Activated CD4-positive, alpha-beta T cell treated with anti-CD3 and anti-CD28 coated beads, Interleukin-2, amount 10 ng/mL, durations not matched to agents 7 days and 5 days (primary cell): ENCODE measurements at regions not wholly inside any gene's neighbourhood (a gene's known extent, or its start where the extent isn't known, plus 50 kb on each side); places are given as distances from the start of the nearest gene placed in this dataset.

Experiments
- CTCF ChIA-PET: fragments of 350-600 bp; sonication (Branson Sonifier 250); formaldehyde crosslinking; loops from one replicate; lab custom pipeline; 2021; ENCODE audit warnings: antibody characterized with exemption; lab: Charles Lee
- POLR2A ChIA-PET: fragments of 350-600 bp; sonication (Branson Sonifier 250); formaldehyde crosslinking; loops from one replicate; lab custom pipeline; 2021; ENCODE audit warnings: antibody characterized with exemption; lab: Charles Lee
- DNase-seq: peaks from one replicate; pipeline ENCODE4 v3.0.0-alpha.2; 2020
- H3K27ac Mint-ChIP-seq: one replicate; pipeline ENCODE4 v1.8.0; 2021; ENCODE audit warnings: mild to moderate bottlenecking, moderate library complexity, mixed read lengths
- H3K27me3 Mint-ChIP-seq: one replicate; pipeline ENCODE4 v1.8.0; 2021; ENCODE audit warnings: mixed read lengths
- H3K36me3 Mint-ChIP-seq: one replicate; pipeline ENCODE4 v1.8.0; 2021; ENCODE audit warnings: low read depth, mixed read lengths
- H3K4me1 Mint-ChIP-seq: one replicate; pipeline ENCODE4 v1.8.0; 2021; ENCODE audit warnings: mixed read lengths
- H3K4me3 Mint-ChIP-seq: one replicate; pipeline ENCODE4 v1.8.0; 2021; ENCODE audit warnings: mild to moderate bottlenecking, moderate library complexity, mixed read lengths
- H3K9me3 Mint-ChIP-seq: one replicate; pipeline ENCODE4 v1.8.0; 2021; ENCODE audit warnings: mixed read lengths

DNA sequence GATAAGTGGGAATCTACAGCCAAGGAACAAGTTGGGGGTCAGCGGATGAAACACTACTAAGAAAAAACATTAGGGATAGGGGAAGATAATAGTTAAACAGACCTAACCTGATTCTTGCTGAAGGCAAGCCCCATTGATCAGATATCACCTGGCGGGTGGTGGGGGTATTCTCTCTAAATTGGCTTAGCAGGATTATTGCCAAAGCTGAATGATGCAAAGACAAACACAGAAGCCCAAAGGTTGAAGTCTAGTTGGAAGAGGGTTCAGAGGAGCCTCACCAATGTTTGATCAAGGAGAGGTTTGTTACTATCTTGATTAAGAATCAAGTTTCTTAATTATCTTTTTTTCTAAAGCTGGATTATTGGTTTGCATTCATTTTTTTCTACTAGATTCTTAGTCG is 371.9 kb upstream of the CNTN4 start:
- H3K9me3 Mint-ChIP-seq, result peaks cover 12% of the 10 kb centered on the region
- ChIA-PET POLR2A (no interaction called here), CTCF (no interaction called here)
- no peaks in the 10 kb centered on the region for H3K4me1 Mint-ChIP-seq
- H3K27ac Mint-ChIP-seq, result no peak overlapping the region
- no peaks in the 10 kb centered on the region for H3K27me3 Mint-ChIP-seq
- no peaks in the 10 kb centered on the region for H3K36me3 Mint-ChIP-seq
- no peak overlapping the region for H3K4me3 Mint-ChIP-seq
- no peak for DNase-seq

DNA sequence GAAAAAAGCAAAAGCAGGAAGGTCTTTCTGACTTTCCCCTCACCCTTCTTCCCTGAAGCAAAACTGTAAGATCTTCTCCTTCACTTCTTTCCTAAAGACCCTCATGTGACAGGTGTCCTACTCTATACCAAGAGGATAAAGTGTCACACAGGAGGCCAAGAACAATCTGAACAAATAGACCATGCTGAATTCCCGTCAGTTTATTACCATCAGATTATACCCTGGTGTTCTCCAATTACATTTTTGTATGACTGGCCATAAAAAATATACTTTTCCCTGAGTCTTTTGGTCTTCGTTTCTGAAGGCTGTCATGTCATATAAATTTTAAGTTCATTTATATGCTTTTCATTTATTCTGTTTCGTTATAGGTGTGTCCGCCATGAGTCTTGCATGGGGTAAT is 371.4 kb upstream of the CNTN4 start:
- POLR2A ChIA-PET, result no interaction called here
- H3K4me1 Mint-ChIP-seq, result no peaks in the 10 kb centered on the region

DNA sequence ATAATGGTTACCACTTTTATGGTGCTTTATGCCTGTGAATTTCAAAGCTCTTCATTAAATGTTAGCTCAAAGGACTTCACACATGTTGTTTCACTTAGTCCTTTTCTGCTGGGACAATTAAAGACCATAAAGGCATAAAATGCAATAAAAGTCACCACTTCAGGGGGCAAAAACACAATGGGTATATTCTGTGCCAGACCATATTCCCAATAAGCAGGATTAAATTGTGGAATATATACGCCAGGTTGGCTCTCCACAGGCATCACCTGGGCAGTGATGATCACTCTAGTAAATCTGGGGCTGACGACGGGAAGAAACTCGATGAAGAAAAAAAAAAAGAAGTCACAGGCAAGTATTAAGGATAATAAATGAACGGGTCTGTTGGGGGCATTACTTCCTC is 370.2 kb upstream of the CNTN4 start:
- Mint-ChIP-seq H3K4me3 (no peak overlapping the region), H3K27me3 (no peaks in the 10 kb centered on the region), H3K36me3 (no peaks in the 10 kb centered on the region), H3K4me1 (no peaks in the 10 kb centered on the region), H3K9me3 (peaks cover 11% of the 10 kb centered on the region), H3K27ac (no peak overlapping the region)
- ChIA-PET CTCF (no interaction called here), POLR2A (no interaction called here)
- no peak for DNase-seq

More for the DNA sequence above, 371.4 kb upstream of the CNTN4 start:
- Mint-ChIP-seq H3K4me3 (no peak overlapping the region), H3K9me3 (peaks cover 8% of the 10 kb centered on the region), H3K27me3 (no peaks in the 10 kb centered on the region), H3K27ac (no peak overlapping the region), H3K36me3 (no peaks in the 10 kb centered on the region)
- DNase-seq, result no peak
- CTCF ChIA-PET, result no interaction called here

DNA sequence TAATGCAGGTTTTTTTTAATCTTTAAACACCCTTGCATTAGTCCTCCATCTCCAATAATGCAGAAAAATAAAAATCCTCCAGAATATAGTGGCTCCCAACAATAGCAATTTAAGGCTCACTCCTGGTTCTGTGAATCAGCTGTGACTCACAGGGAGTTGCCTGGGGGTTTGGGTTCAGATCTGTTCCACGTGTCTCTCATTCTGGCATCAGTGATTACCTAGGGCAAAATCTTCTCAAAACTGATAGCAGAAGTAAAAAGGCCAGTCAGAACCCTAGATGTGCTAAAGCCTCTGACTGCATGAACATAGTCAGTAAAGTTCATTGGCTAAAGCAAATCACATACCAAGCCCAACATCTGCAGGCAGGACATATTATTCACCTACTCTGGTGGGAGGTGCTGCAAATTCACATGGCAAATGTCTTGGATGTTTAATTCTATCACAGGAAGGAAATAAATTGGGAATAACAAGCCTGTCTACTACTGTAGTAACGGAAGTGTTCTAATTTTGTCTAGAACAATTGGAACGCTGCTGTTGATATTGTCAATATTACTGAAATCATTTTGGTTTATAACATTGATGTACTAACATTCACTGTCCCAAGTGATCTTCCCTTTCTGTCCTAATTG is 364.1 kb upstream of the CNTN4 start:
- ChIA-PET POLR2A (no interaction called here), CTCF (no interaction called here)
- H3K27ac Mint-ChIP-seq, result no peak overlapping the region
- DNase-seq, result no peak
- no peak overlapping the region for H3K4me3 Mint-ChIP-seq
- peaks cover 18% of the 10 kb centered on the region for H3K9me3 Mint-ChIP-seq
- H3K27me3 Mint-ChIP-seq, result no peaks in the 10 kb centered on the region
- no peaks in the 10 kb centered on the region for H3K36me3 Mint-ChIP-seq
- no peaks in the 10 kb centered on the region for H3K4me1 Mint-ChIP-seq

DNA sequence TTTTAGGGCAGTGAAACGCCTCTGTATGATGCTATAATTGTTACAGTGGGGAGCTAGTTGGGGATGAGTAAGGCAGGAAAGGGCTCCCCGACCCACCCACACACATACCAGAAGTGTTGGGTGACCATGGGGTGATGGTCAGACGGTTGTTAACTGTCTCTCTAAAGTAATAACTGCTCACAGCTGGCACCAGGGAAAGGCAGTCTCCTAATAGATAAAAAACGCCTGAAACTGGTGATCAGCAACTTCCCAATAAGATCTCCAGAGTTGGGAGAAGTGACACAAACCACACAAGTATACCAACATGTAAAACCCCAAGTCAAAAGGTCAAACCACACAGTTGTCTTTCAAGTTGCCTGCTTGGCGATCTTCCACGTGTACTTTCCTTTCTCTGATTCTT is 346.5 kb upstream of the CNTN4 start:
- H3K9me3 Mint-ChIP-seq, result peaks cover 11% of the 10 kb centered on the region
- H3K27ac Mint-ChIP-seq, result no peak overlapping the region
- no peaks in the 10 kb centered on the region for H3K4me1 Mint-ChIP-seq
- no peaks in the 10 kb centered on the region for H3K36me3 Mint-ChIP-seq
- H3K4me3 Mint-ChIP-seq, result no peak overlapping the region
- ChIA-PET POLR2A (no interaction called here), CTCF (no interaction called here)
- H3K27me3 Mint-ChIP-seq, result no peaks in the 10 kb centered on the region
- no peak for DNase-seq

- no peak for DNase-seq
- Mint-ChIP-seq H3K4me1 (no peaks in the 10 kb centered on the region), H3K27me3 (no peaks in the 10 kb centered on the region), H3K27ac (no peak overlapping the region), H3K9me3 (peaks cover 4% of the 10 kb centered on the region), H3K36me3 (no peaks in the 10 kb centered on the region), H3K4me3 (no peak overlapping the region)
- POLR2A ChIA-PET, result no interaction called here
- CTCF ChIA-PET, result no interaction called here
Measured at GRCh38 chr3:1766384-1766783, 332.3 kb upstream of the CNTN4 start.

GRCh38 chr3:1773679-1774078 is 325.0 kb upstream of the CNTN4 start:
- no peak for DNase-seq
- no peak overlapping the region for H3K4me3 Mint-ChIP-seq
- H3K27me3 Mint-ChIP-seq, result no peaks in the 10 kb centered on the region
- H3K27ac Mint-ChIP-seq, result no peak overlapping the region
- H3K4me1 Mint-ChIP-seq, result no peaks in the 10 kb centered on the region
- no peaks in the 10 kb centered on the region for H3K36me3 Mint-ChIP-seq
- peaks cover 21% of the 10 kb centered on the region for H3K9me3 Mint-ChIP-seq
- ChIA-PET POLR2A (no interaction called here), CTCF (no interaction called here)

DNA sequence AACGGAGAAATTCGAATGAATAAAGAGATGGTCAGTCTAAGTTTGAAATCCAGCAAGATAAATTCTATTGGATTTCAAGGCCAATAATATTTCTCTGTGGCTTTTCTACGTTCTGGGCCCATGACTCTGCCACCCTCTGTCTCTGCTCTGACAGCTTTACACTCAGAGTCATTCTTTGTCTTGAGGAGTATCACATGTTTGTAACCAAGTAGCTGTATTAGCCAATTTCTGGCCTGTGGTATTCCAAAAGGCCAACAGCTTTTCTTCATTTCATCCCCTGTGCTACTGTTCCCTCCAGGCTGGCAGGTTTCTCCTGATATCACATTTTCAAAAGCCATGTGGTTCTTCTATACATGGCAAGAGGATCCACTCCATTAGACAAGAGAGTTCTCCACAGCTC is 324.1 kb upstream of the CNTN4 start:
- DNase-seq, result no peak
- H3K27ac Mint-ChIP-seq, result no peak overlapping the region
- ChIA-PET CTCF (no interaction called here), POLR2A (no interaction called here)
- H3K27me3 Mint-ChIP-seq, result no peaks in the 10 kb centered on the region
- H3K4me1 Mint-ChIP-seq, result no peaks in the 10 kb centered on the region
- H3K36me3 Mint-ChIP-seq, result no peaks in the 10 kb centered on the region
- peaks cover 19% of the 10 kb centered on the region for H3K9me3 Mint-ChIP-seq
- no peak overlapping the region for H3K4me3 Mint-ChIP-seq

GRCh38 chr3:1775321-1775720 is 323.3 kb upstream of the CNTN4 start:
- DNase-seq, result no peak
- H3K27ac Mint-ChIP-seq, result no peak overlapping the region
- H3K4me1 Mint-ChIP-seq, result no peaks in the 10 kb centered on the region
- ChIA-PET POLR2A (no interaction called here), CTCF (no interaction called here)
- H3K4me3 Mint-ChIP-seq, result no peak overlapping the region
- H3K9me3 Mint-ChIP-seq, result peaks cover 18% of the 10 kb centered on the region
- H3K36me3 Mint-ChIP-seq, result no peaks in the 10 kb centered on the region
- H3K27me3 Mint-ChIP-seq, result no peaks in the 10 kb centered on the region

DNA sequence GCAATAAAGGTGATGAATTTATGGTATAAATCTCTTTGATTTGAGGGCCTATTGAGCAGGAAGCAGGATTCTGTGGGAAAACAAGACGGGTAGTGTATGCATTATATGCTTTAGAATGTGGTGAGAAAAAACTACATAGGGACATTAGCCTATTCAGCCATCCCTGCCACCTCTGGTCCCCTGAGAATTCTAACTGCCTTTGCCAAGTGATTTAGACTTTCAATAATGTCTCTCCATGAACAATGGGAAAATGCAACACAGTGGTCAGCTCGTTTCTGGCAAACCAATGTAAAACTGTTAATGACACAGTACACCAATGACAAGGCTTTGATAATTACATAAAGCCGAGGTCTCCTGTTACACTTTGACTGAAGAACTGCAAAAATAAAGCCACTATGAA is 314.7 kb upstream of the CNTN4 start:
- ChIA-PET POLR2A (no interaction called here), CTCF (no interaction called here)
- Mint-ChIP-seq H3K4me1 (no peaks in the 10 kb centered on the region), H3K9me3 (peaks cover under 1% of the 10 kb centered on the region), H3K27me3 (no peaks in the 10 kb centered on the region), H3K27ac (no peak overlapping the region), H3K4me3 (no peak overlapping the region), H3K36me3 (no peaks in the 10 kb centered on the region)
- DNase-seq, result no peak

DNA sequence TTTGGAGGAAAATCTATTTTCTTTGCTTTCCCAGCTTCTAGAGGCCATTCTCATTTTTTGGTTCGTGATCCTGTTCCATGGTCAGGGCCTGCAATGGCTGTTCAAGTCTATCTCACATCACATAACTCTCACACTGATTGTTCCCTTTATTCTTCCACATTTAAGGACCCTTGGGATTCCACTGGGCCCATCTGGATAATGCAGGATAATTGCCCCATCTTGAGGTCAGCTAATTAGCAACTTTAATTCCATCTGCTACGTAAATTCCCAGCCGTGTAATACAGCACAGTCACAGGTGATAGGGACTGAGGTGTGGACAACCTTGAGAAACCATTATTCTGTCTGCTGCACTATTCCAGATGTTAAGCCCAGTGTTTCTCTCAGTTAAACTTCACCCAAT is 311.6 kb upstream of the CNTN4 start:
- DNase-seq, result no peak
- H3K27me3 Mint-ChIP-seq, result no peaks in the 10 kb centered on the region
- H3K4me3 Mint-ChIP-seq, result no peak overlapping the region

GRCh38 chr3:1792466-1792865 is 306.2 kb upstream of the CNTN4 start:
- Mint-ChIP-seq H3K36me3 (no peaks in the 10 kb centered on the region), H3K27me3 (no peaks in the 10 kb centered on the region), H3K4me1 (no peaks in the 10 kb centered on the region), H3K9me3 (peaks cover 5% of the 10 kb centered on the region), H3K4me3 (no peak overlapping the region), H3K27ac (no peak overlapping the region)
- ChIA-PET POLR2A (no interaction called here), CTCF (no interaction called here)
- no peak for DNase-seq

More for the DNA sequence above, 311.6 kb upstream of the CNTN4 start:
- ChIA-PET CTCF (no interaction called here), POLR2A (no interaction called here)
- H3K9me3 Mint-ChIP-seq, result peaks cover 5% of the 10 kb centered on the region
- no peaks in the 10 kb centered on the region for H3K36me3 Mint-ChIP-seq
- no peak overlapping the region for H3K27ac Mint-ChIP-seq
- H3K4me1 Mint-ChIP-seq, result no peaks in the 10 kb centered on the region

- no peaks in the 10 kb centered on the region for H3K36me3 Mint-ChIP-seq
- no peak overlapping the region for H3K4me3 Mint-ChIP-seq
- no peak overlapping the region for H3K27ac Mint-ChIP-seq
- peaks cover 7% of the 10 kb centered on the region for H3K9me3 Mint-ChIP-seq
- ChIA-PET POLR2A (no interaction called here), CTCF (interaction anchor here (0.6 kb wide), 1 partner anchor 1182 kb away, joined by 3 read pairs; no protein-coding TSS in a partner anchor)
- no peak for DNase-seq
- no peaks in the 10 kb centered on the region for H3K4me1 Mint-ChIP-seq
- no peaks in the 10 kb centered on the region for H3K27me3 Mint-ChIP-seq
Measured at GRCh38 chr3:1798711-1799405, 299.8 kb upstream of the CNTN4 start.

DNA sequence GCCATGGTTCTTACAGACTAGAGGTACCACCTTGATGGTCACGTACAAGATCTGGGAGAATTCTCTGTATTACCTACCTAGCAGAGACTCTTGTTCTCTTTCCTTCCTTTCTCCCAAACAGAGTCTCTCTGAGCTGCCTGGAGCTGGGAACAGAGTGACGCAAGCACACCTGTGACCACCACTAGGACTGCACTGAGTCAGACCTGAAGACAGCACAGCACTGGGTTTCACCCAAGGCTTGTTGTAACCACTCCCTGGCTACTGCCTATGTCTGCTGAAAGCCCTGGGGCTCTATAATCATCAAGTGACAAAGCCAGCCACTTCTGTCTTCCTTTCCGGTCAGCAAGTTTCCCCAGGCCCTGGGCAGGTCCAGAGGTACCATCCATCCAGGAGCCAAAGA is 293.3 kb upstream of the CNTN4 start:
- DNase-seq, result no peak
- Mint-ChIP-seq H3K9me3 (peaks cover 32% of the 10 kb centered on the region), H3K4me3 (no peak overlapping the region), H3K4me1 (no peaks in the 10 kb centered on the region), H3K27me3 (no peaks in the 10 kb centered on the region), H3K36me3 (no peaks in the 10 kb centered on the region), H3K27ac (no peak overlapping the region)
- ChIA-PET CTCF (no interaction called here), POLR2A (no interaction called here)
